Panc1 (cell line): ENCODE measurements at regions not wholly inside any gene's neighbourhood (a gene's known extent, or its start where the extent isn't known, plus 50 kb on each side); places are given as distances from the start of the nearest gene placed in this dataset.

Experiments
- ATAC-seq: fragments of 200-7000 bp; cut with Tn5 transposase; 2 replicates; pipeline ENCODE4 v1.9.1; 2020; ENCODE audit warnings: mild to moderate bottlenecking, moderate library complexity
- BruUV-seq: library from RNA; stranded (reverse); fragments of 400-500 nt; replicated peaks from 2 replicates; lab custom pipeline; 2021; lab: Mats Ljungman, UMichigan
- CTCF ChIA-PET: fragments of 300-600 bp; sonication (Branson Sonifier 250); formaldehyde crosslinking; loops from one replicate; lab custom pipeline; 2022; ENCODE audit warnings: antibody characterized with exemption; lab: Charles Lee
- POLR2A ChIA-PET: fragments of 300-600 bp; sonication (Branson Sonifier 250); formaldehyde crosslinking; loops from one replicate; lab custom pipeline; 2022; ENCODE audit warnings: antibody characterized with exemption; lab: Charles Lee
- DNase-seq: peaks from one replicate; pipeline ENCODE4 v3.0.0-alpha.2; 2010; ENCODE audit warnings: low read depth, low spot score
- H3K27ac ChIP-seq: 2 replicates; pipeline ENCODE4 v1.5.1; 2011; ENCODE audit warnings: mild to moderate bottlenecking, low read length, inconsistent platforms
- H3K27me3 ChIP-seq: fragments of 200-500 bp; sonication (Bioruptor generic); 2 replicates; pipeline ENCODE4 v1.6.0; 2014; ENCODE audit warnings: low read length, inconsistent platforms; ENCODE audit not compliant: control insufficient read depth, insufficient read depth
- H3K36me3 ChIP-seq: fragments of 200-500 bp; sonication (Bioruptor generic); 2 replicates; pipeline ENCODE4 v1.5.1; 2014; ENCODE audit warnings: inconsistent platforms, mild to moderate bottlenecking, low read length, moderate library complexity; ENCODE audit not compliant: control insufficient read depth, insufficient read depth
- H3K4me1 ChIP-seq: 2 replicates; pipeline ENCODE4 v1.5.1; 2011; ENCODE audit warnings: inconsistent platforms, mild to moderate bottlenecking, low read length, moderate library complexity; ENCODE audit not compliant: control insufficient read depth, insufficient read depth
- H3K4me3 ChIP-seq, 2 experiments: 2 replicates each; pipeline ENCODE4 v1.5.1; 2011 to 2012; ENCODE audit warnings: low read depth in 2 of 2, low read length in 2 of 2, mild to moderate bottlenecking in 2 of 2, inconsistent platforms in 1 of 2, moderate library complexity in 1 of 2
- H3K9me3 ChIP-seq: fragments of 200-500 bp; sonication (Bioruptor generic); 2 replicates; pipeline ENCODE4 v1.5.1; 2014; ENCODE audit warnings: low read depth, mild to moderate bottlenecking, inconsistent platforms, low read length, moderate library complexity; ENCODE audit not compliant: control insufficient read depth, insufficient read depth
- CTCF ChIP-seq: fragments of 450-650 bp; IDR thresholded peaks from 2 replicates; pipeline ENCODE4 v1.5.1; 2017; ENCODE audit warnings: mild to moderate bottlenecking
- POLR2AphosphoS5 ChIP-seq: IDR thresholded peaks from 2 replicates; pipeline ENCODE4 v1.6.1; 2012; ENCODE audit warnings: mild to moderate bottlenecking, low read depth, low read length, moderate library complexity
- REST ChIP-seq, 2 experiments: IDR thresholded peaks; 2 replicates each; pipeline ENCODE4 v1.6.1; 2011 to 2012; ENCODE audit warnings: low read depth in 2 of 2, control low read depth in 1 of 2, low read length in 1 of 2, mild to moderate bottlenecking in 1 of 2, moderate library complexity in 1 of 2; ENCODE audit not compliant: insufficient read depth in 1 of 2
- SIN3A ChIP-seq: IDR thresholded peaks from 2 replicates; pipeline ENCODE4 v1.6.1; 2012; ENCODE audit warnings: low read depth, mild to moderate bottlenecking, low read length, moderate library complexity, borderline replicate concordance; ENCODE audit not compliant: insufficient read depth
- TCF7L2 ChIP-seq: IDR thresholded peaks from 2 replicates; pipeline ENCODE4 v1.6.1; 2011; ENCODE audit warnings: mild to moderate bottlenecking, low read depth, low read length, inconsistent platforms
- in situ Hi-C: cut with HindIII; loops from 2 replicates; pipeline ENCODE4 v1.10.0; 2016; ENCODE audit warnings: low sequenced_read_pairs, low pct_unique_long_range_greater_than_20kb
- intact Hi-C: fragments of 100-400 bp; cut with micrococcal nuclease; formaldehyde crosslinking; loops from one replicate; pipeline ENCODE4 v1.10.0; 2022; ENCODE audit not compliant: unreplicated experiment

DNA sequence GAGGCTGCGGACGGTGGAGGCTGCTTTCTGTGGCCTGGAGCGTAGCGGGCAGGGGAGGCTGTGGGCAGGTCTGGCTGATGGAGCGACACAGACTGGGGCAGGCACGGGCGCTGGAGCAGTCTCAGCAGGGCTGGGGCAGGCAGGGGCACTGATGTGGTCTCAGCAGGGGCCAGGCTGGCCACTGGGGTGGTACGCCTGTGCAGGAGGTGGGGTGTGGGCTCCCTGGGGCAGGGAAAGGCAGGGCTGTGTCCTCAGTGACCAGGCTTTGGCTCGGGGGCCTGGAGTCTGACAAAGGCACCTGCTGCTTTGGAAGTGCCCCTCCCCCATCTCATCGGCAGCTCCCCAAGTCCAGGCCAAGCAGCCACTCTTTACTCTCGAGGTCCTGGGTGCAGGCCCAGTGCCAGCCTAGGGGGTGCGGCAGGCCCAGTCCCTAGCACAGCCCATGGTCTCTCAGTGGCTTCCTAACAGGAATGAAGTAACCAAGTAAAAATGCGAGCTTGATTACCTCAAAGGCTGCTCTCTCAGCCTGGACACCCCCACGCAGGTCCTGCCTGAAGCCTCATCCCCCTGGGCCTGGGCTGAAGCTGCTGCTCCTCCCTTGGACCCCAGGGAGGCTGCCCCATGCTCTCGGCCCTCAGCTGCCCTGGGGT, 55.5 kb downstream of the ADRA2C start:
- BruUV-seq, result no TSS peak
- intact Hi-C loops, result no loop called here
- Histone ChIP-seq H3K36me3 (no peaks in the 10 kb centered on the region), H3K4me3 (no peak overlapping the region), H3K27me3 (no peaks in the 10 kb centered on the region), H3K4me1 (no peaks in the 10 kb centered on the region), H3K27ac (no peak overlapping the region), H3K9me3 (no peaks in the 10 kb centered on the region)
- ATAC-seq, result no peak
- in situ Hi-C loops, result no loop called here
- DNase-seq, result no peak
- TF ChIP-seq POLR2AphosphoS5 (no peak), TCF7L2 (no peak), REST (IDR thresholded peaks at IDR 0.05; ENCODE audit: insufficient read depth in 1 of 2, low read depth in 2 of 2, low read length in 1 of 2) (no peak), CTCF (no peak)
- ChIA-PET CTCF (no interaction called here), POLR2A (no interaction called here)

DNA sequence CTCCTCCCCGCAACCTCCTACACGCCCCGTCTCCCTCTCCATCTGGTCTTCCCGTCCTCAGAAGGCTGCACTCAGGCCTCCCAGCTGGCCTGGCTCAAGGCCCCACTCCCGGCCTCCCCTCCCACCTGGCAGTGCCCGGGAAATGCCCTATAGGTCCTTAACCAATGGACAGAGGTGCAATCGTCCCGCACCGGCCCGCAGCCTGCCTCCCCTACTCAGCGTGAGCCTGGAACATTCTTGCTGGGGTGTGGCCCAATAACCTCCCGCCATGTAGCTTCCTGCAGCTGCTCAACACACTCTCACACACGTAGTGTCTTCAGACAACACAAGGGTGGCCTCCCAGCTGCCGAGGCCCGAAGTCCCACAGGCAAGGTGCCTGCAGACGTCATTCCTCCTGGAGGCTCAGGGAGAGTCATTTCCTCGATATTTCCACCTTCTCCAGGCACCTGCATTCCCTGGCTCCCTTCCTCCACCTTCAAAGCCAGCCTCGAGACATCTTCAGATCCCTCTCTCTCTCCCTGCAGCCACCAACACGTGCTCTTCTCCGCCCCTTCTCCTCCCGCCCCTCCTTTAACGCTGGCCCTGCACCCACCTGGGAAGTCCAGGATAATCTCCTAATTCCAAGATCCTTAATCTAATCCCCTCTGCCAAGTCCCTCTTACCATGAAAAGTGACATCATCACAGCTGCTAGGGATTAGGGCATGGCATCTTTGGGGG, 56.2 kb downstream of the ADRA2C start:
- ATAC-seq (no peak), DNase-seq (no peak)
- ChIA-PET POLR2A (no interaction called here), CTCF (no interaction called here)
- Histone ChIP-seq H3K27me3 (no peaks in the 10 kb centered on the region), H3K27ac (no peak overlapping the region), H3K36me3 (no peaks in the 10 kb centered on the region), H3K4me1 (no peaks in the 10 kb centered on the region; the same call in 1 of the 2 replicates), H3K4me3 (no peak overlapping the region), H3K9me3 (no peaks in the 10 kb centered on the region)
- no peak for TF ChIP-seq REST (IDR thresholded peaks at IDR 0.05; ENCODE audit: insufficient read depth in 1 of 2, low read depth in 2 of 2, low read length in 1 of 2)
- no peak for TF ChIP-seq CTCF
- TF ChIP-seq TCF7L2, result no peak
- TF ChIP-seq POLR2AphosphoS5, result no peak
- no peak for TF ChIP-seq SIN3A
- intact Hi-C loops, result no loop called here
- in situ Hi-C loops, result no loop called here
- no TSS peak for BruUV-seq
